K562 (cell line): ENCODE measurements at regions not wholly inside any gene's neighbourhood (a gene's known extent, or its start where the extent isn't known, plus 50 kb on each side); places are given as distances from the start of the nearest gene placed in this dataset.

Experiments
- ATAC-seq: fragments of 200-7000 bp; cut with Tn5 transposase; 3 replicates; pipeline ENCODE4 v1.9.1; 2020; ENCODE audit warnings: moderate library complexity
- BruUV-seq: library from RNA; stranded (reverse); fragments of 400-500 nt; replicated peaks from 2 replicates; lab custom pipeline; 2021; lab: Mats Ljungman, UMichigan
- CTCF ChIA-PET: fragments of 300-600 bp; formaldehyde crosslinking; extraction: SDS; loops from one replicate; lab custom pipeline; 2021; ENCODE audit warnings: low intra/inter-chr PET ratio; lab: Yijun Ruan, JAX
- POLR2A ChIA-PET: fragments of 300-600, 350-650 bp; sonication (Branson Sonifier 250); formaldehyde crosslinking; extraction: SDS; loops from one replicate; lab custom pipeline; 2021; ENCODE audit warnings: antibody characterized with exemption, inconsistent platforms; lab: Yijun Ruan, JAX
- DNase-seq, 4 experiments: peaks; one replicate each; pipeline versions ENCODE4 v3.0.0 to v3.0.0-alpha.2; 2011 to 2018; ENCODE audit warnings: low spot score in 3 of 4, mixed read lengths in 3 of 4; ENCODE audit errors: extremely low read depth in 1 of 4
- FAIRE-seq: peaks from 2 replicates; lab custom pipeline; 2011; peaks lifted over from hg19 to GRCh38; lab: Jason Lieb, UNC
- H2AFZ ChIP-seq: 2 replicates; pipeline ENCODE4 v1.6.0; 2011; ENCODE audit warnings: low read depth, low read length, control low read depth, inconsistent platforms
- H3K27ac ChIP-seq: fragments of 200-600 bp; 3 replicates; pipeline ENCODE4 v1.8.0; 2011; ENCODE audit warnings: low read depth, mild to moderate bottlenecking, control low read depth, inconsistent platforms, low read length, moderate library complexity, mixed read lengths; ENCODE audit errors: extremely low read depth
- H3K27me3 ChIP-seq, 2 experiments: fragments of 300-600 bp in 1 of 2; 2 replicates in 1 of 2; 3 replicates in 1 of 2; pipeline versions ENCODE4 v1.6.0 to v1.8.0; 2011; ENCODE audit warnings: inconsistent platforms in 2 of 2, low read length in 2 of 2, mild to moderate bottlenecking in 1 of 2, mixed read lengths in 1 of 2, moderate library complexity in 1 of 2; ENCODE audit not compliant: control insufficient read depth in 2 of 2, insufficient read depth in 2 of 2
- H3K36me3 ChIP-seq: fragments of 300-600 bp; 3 replicates; pipeline ENCODE4 v1.8.0; 2011; ENCODE audit warnings: mild to moderate bottlenecking, low read length, inconsistent platforms; ENCODE audit not compliant: control insufficient read depth, insufficient read depth
- H3K4me1 ChIP-seq, 2 experiments: fragments of 200-600 bp in 1 of 2; replicated peaks in 1 of 2; 2 replicates in 1 of 2; 3 replicates in 1 of 2; pipeline versions ENCODE4 v1.5.1 to v1.8.0; 2011; ENCODE audit warnings: inconsistent platforms in 2 of 2, low read length in 2 of 2, mild to moderate bottlenecking in 1 of 2, mixed read lengths in 1 of 2, moderate library complexity in 1 of 2; ENCODE audit not compliant: control insufficient read depth in 2 of 2, insufficient read depth in 2 of 2
- H3K4me2 ChIP-seq: 2 replicates; pipeline ENCODE4 v1.6.1; 2011; ENCODE audit warnings: low read length, control low read depth, inconsistent platforms, mixed read lengths; ENCODE audit not compliant: insufficient read depth
- H3K4me3 ChIP-seq: fragments of 200-600 bp; sonication (generic), shearing (Covaris generic); 2 replicates; pipeline ENCODE4 v1.5.1; 2016; ENCODE audit warnings: control low read depth, inconsistent platforms
- H3K79me2 ChIP-seq: fragments of 200-600 bp; 3 replicates; pipeline ENCODE4 v1.8.0; 2011; ENCODE audit warnings: low read length, inconsistent platforms; ENCODE audit not compliant: control insufficient read depth, insufficient read depth
- H3K9ac ChIP-seq, 2 experiments: 2 replicates each; pipeline versions ENCODE4 v1.6.0 to v1.6.1; 2011; ENCODE audit warnings: low read depth in 2 of 2, low read length in 2 of 2, control low read depth in 1 of 2, inconsistent platforms in 1 of 2, mild to moderate bottlenecking in 1 of 2, mixed read lengths in 1 of 2; ENCODE audit not compliant: insufficient read depth in 1 of 2
- H3K9me1 ChIP-seq: one replicate; pipeline ENCODE4 v1.6.0; 2011; ENCODE audit warnings: inconsistent platforms, mild to moderate bottlenecking, low read length, moderate library complexity; ENCODE audit not compliant: control insufficient read depth, insufficient read depth
- H3K9me3 ChIP-seq: replicated peaks from 2 replicates; pipeline ENCODE4 v1.5.1; 2011; ENCODE audit warnings: low read depth, low read length, inconsistent platforms; ENCODE audit not compliant: control insufficient read depth, insufficient read depth
- H4K20me1 ChIP-seq: replicated peaks from 2 replicates; pipeline ENCODE4 v1.6.1; 2011; ENCODE audit warnings: low read length, inconsistent platforms, mixed read lengths; ENCODE audit not compliant: control insufficient read depth, insufficient read depth
- ETV5 ChIP-seq: sonication (generic); formaldehyde crosslinking; IDR thresholded peaks from 2 replicates; pipeline ENCODE4 v1.4.0; 2020; ENCODE audit warnings: low read depth, mild to moderate bottlenecking, missing genetic modification reagents
- L3MBTL2 ChIP-seq: fragments of 450-650 bp; IDR thresholded peaks from 2 replicates; pipeline ENCODE4 v1.6.1; 2016; ENCODE audit warnings: mild to moderate bottlenecking, moderate library complexity
- MXI1 ChIP-seq: IDR thresholded peaks from 2 replicates; pipeline ENCODE4 v1.6.1; 2011; ENCODE audit warnings: low read depth, mild to moderate bottlenecking, improper control_type of control experiment, low read length
- POLR2AphosphoS5 ChIP-seq: IDR thresholded peaks from 2 replicates; pipeline ENCODE4 v1.6.1; 2011; ENCODE audit warnings: mild to moderate bottlenecking, low read depth, low read length, moderate library complexity; ENCODE audit not compliant: control insufficient read depth, insufficient read depth
- PTTG1 ChIP-seq: fragments of 450-650 bp; IDR thresholded peaks from 2 replicates; pipeline ENCODE4 v1.6.1; 2016; ENCODE audit warnings: low read depth, mild to moderate bottlenecking, missing genetic modification characterization, missing compliant biosample characterization
- ZNF121 ChIP-seq: sonication (generic); formaldehyde crosslinking; conservative IDR thresholded peaks from 2 replicates; pipeline ENCODE4 v1.8.0; 2022; ENCODE audit warnings: missing genetic modification reagents
- ZNF384 ChIP-seq: IDR thresholded peaks from 2 replicates; pipeline ENCODE4 v1.6.1; 2012; ENCODE audit warnings: low read depth, low read length, improper control_type of control experiment
- WGBS: fragments of 100-300 bp; shearing (Covaris generic); methylation state at CpG from one replicate; pipeline ENCODE4 v1.1.6; 2016; ENCODE audit warnings: low coverage, mixed read lengths; ENCODE audit not compliant: insufficient coverage; ENCODE audit errors: missing lambda C conversion rate; 5-methylcytosine and 5-hydroxymethylcytosine counted together
- in situ Hi-C: fragments of 300-500 bp; cut with MboI; formaldehyde crosslinking; loops from 4 replicates; pipeline ENCODE4 v1.15.0; 2018; ENCODE audit warnings: inconsistent platforms, mixed read lengths
- intact Hi-C: fragments of 100-400 bp; cut with micrococcal nuclease; formaldehyde crosslinking; loops from 2 replicates; pipeline ENCODE4 v1.14.2; 2022
- TF ChIP-seq, protein P1 (sequence below): IDR thresholded peaks from 2 replicates; pipeline ENCODE4 v1.6.1; 2016; ENCODE audit warnings: missing genetic modification characterization, missing compliant biosample characterization
- TF ChIP-seq, protein P2 (sequence below): fragments of 250-450 bp; sonication (Bioruptor Pico); IDR thresholded peaks from 2 replicates; pipeline ENCODE4 v1.4.0; 2020; ENCODE audit warnings: mild to moderate bottlenecking

DNA sequence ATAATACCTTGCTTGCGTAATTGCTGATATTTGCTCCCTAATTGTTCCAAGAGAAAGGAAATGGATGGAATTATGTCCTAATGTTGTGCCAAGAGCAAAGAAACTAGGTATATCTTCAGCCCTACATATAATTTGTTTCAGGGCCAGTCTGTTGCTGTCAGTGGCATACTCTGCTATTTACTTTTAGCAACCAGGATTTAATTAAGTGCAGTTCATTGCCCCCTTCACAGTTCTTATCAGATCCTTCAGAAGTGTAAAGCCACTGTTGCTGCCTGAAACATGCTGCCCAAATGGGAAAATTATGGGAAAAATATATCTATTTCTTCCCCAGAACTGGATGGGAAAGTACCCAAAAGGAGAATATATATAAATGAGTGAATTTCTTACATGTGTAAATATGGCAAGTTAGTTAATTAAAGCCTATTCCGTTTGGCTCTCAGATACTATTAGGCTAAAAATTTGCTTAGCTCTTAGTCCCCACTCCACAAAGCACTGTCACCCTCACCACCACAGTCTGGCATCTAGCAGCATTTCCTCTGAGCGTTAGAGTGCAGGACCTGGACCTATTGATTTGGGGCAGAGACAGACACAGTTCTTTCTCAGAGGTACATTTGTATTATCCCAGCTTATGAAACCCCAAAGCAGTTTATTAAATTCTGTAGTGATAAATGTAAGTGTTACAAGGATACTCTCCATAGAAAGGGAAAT, 72.8 kb upstream of the DTNA start:
- CTCF ChIA-PET, result no interaction called here

DNA sequence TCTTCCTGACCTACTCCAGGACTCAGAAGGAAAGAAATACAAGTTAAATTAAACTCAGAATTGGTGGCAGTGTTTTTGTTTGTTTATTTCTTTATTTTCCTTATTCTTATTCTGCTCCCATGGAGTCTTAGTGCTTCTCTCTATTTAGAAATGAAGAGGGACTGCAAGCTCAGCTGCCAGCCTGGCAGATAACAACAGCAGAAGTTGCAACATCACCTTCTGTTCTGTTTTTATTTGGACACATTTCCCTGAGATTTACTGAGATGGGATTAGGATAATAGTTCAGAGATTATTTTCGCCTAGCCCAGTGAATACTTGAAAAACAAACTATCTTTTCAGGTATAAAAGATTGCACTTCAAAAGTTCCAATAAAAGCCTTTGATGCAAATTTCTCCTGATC, 70.4 kb upstream of the DTNA start:
- POLR2A ChIA-PET, result interaction anchor here (0.9 kb wide), 1 partner anchor 14 kb away, joined by 3 read pairs; no protein-coding TSS in a partner anchor
- Histone ChIP-seq H3K27ac (no peak overlapping the region), H2AFZ (no peak overlapping the region), H3K27me3 (no peaks in the 10 kb centered on the region), H3K9ac (no peak overlapping the region), H3K4me2 (no peak overlapping the region), H3K4me1 (no peaks in the 10 kb centered on the region), H3K79me2 (no peaks in the 10 kb centered on the region), H3K9me3 (no peaks in the 10 kb centered on the region; the same call in 1 of the 2 replicates), H3K36me3 (no peaks in the 10 kb centered on the region), H3K4me3 (no peak overlapping the region), H3K9me1 (no peaks in the 10 kb centered on the region), H4K20me1 (no peaks in the 10 kb centered on the region)
- BruUV-seq, result no TSS peak
- no peak for DNase-seq
- in situ Hi-C loops (no loop called here), intact Hi-C loops (no loop called here)
- no peak for FAIRE-seq
- CTCF ChIA-PET, result no interaction called here
- ATAC-seq, result no peak
- 0% methylated on average over 1 of the region's 1 CpG for whole genome bisulfite sequencing
- TF ChIP-seq, protein P1, sequence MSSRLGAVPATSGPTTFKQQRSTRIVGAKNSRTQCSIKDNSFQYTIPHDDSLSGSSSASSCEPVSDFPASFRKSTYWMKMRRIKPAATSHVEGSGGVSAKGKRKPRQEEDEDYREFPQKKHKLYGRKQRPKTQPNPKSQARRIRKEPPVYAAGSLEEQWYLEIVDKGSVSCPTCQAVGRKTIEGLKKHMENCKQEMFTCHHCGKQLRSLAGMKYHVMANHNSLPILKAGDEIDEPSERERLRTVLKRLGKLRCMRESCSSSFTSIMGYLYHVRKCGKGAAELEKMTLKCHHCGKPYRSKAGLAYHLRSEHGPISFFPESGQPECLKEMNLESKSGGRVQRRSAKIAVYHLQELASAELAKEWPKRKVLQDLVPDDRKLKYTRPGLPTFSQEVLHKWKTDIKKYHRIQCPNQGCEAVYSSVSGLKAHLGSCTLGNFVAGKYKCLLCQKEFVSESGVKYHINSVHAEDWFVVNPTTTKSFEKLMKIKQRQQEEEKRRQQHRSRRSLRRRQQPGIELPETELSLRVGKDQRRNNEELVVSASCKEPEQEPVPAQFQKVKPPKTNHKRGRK, result no peak
- TF ChIP-seq, protein P2, sequence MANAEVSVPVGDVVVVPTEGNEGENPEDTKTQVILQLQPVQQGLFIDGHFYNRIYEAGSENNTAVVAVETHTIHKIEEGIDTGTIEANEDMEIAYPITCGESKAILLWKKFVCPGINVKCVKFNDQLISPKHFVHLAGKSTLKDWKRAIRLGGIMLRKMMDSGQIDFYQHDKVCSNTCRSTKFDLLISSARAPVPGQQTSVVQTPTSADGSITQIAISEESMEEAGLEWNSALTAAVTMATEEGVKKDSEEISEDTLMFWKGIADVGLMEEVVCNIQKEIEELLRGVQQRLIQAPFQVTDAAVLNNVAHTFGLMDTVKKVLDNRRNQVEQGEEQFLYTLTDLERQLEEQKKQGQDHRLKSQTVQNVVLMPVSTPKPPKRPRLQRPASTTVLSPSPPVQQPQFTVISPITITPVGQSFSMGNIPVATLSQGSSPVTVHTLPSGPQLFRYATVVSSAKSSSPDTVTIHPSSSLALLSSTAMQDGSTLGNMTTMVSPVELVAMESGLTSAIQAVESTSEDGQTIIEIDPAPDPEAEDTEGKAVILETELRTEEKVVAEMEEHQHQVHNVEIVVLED (CRISPR knock-in tag), result no peak
- TF ChIP-seq ETV5 (CRISPR knock-in tag), result no peak
- TF ChIP-seq MXI1, result no peak
- no peak for TF ChIP-seq ZNF384

More for the DNA sequence above, 72.8 kb upstream of the DTNA start:
- 0% methylated on average over 3 of the region's 3 CpGs for WGBS
- no TSS peak for BruUV-seq
- no peak overlapping the region for H3K9ac ChIP-seq
- no peaks in the 10 kb centered on the region for H3K9me1 ChIP-seq
- no peak for TF ChIP-seq L3MBTL2
- TF ChIP-seq POLR2AphosphoS5, result no peak
- TF ChIP-seq ZNF121 (CRISPR knock-in tag), result no peak
- TF ChIP-seq PTTG1 (tag), result no peak
- TF ChIP-seq, all 486 proteins: peak for 0
- no peak overlapping the region for H3K4me3 ChIP-seq
- H3K4me2 ChIP-seq, result no peak overlapping the region
- H3K27me3 ChIP-seq, result no peaks in the 10 kb centered on the region
- no peaks in the 10 kb centered on the region for H3K79me2 ChIP-seq
- no peak overlapping the region for H3K27ac ChIP-seq
- FAIRE-seq (no peak), ATAC-seq (no peak), DNase-seq (no peak)
- intact Hi-C loops (no loop called here), in situ Hi-C loops (no loop called here)
- no peaks in the 10 kb centered on the region for H3K36me3 ChIP-seq
- H3K4me1 ChIP-seq, result no peaks in the 10 kb centered on the region
- POLR2A ChIA-PET, result no interaction called here
- no peak overlapping the region for H2AFZ ChIP-seq
- no peaks in the 10 kb centered on the region for H3K9me3 ChIP-seq
- no peaks in the 10 kb centered on the region for H4K20me1 ChIP-seq
